Stimulated activated naive CD8-positive, alpha-beta T cell treated with anti-CD3 and anti-CD28 coated beads, Interleukin-15, Interleukin-2, amounts not matched to agents 100 ng/mL and 50 ng/mL, for 24 hours (primary cell): ENCODE measurements at regions not wholly inside any gene's neighbourhood (a gene's known extent, or its start where the extent isn't known, plus 50 kb on each side); places are given as distances from the start of the nearest gene placed in this dataset.

Experiments
- H3K27ac Mint-ChIP-seq: one replicate; pipeline ENCODE4 v1.8.0; 2021; ENCODE audit warnings: mild to moderate bottlenecking, mixed read lengths
- H3K27me3 Mint-ChIP-seq: one replicate; pipeline ENCODE4 v1.8.0; 2021; ENCODE audit warnings: mixed read lengths
- H3K36me3 Mint-ChIP-seq: one replicate; pipeline ENCODE4 v1.8.0; 2021; ENCODE audit warnings: low read depth, mixed read lengths
- H3K4me1 Mint-ChIP-seq: one replicate; pipeline ENCODE4 v1.8.0; 2021; ENCODE audit warnings: low read depth, mixed read lengths
- H3K4me3 Mint-ChIP-seq: one replicate; pipeline ENCODE4 v1.8.0; 2021; ENCODE audit warnings: mild to moderate bottlenecking, mixed read lengths
- H3K9me3 Mint-ChIP-seq: one replicate; pipeline ENCODE4 v1.8.0; 2021; ENCODE audit warnings: mixed read lengths

DNA sequence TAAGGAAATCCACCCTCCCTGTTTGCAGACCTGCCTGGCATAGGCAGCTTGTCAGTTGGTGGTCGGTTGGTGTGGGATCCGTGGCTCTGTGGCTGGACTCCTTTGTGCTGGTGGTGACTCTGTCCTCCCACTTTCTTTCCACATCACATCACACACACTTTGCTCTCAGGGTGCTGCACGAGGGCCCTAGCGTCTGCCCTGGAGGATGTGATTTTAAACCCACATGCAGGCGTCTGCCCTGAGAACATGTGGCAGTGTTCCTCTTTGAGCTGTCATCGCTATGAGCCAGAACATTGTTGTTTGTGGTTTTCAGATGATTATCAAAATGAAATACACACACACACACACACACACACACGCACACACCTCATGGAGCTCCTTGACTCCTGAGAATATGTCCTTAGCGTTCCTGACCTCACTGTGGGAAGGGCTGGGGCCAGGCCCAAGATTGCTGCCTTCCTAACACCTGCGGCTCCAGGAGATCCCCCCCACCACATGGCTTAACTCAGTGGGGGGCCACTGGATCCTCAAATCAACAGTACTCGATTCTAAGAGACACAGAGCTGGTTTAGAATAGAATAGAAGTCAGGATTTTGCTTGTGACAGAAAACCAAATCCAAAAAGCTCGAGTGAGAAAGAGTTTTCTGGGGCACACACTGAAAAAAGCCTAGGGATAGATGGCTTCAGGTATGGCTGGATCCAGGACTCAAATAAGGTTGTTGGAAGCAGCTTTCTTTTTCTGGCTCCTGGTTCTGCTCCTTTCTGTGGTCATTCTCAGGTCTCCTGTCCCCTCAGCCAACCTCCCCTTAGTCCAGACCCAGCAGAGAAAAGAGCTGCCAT, 54.8 kb downstream of the RTP5 start:
- Mint-ChIP-seq H3K9me3 (no peaks in the 10 kb centered on the region), H3K36me3 (no peaks in the 10 kb centered on the region), H3K4me3 (no peak overlapping the region), H3K27me3 (no peaks in the 10 kb centered on the region), H3K4me1 (peaks cover 10% of the 10 kb centered on the region), H3K27ac (no peak overlapping the region)

DNA sequence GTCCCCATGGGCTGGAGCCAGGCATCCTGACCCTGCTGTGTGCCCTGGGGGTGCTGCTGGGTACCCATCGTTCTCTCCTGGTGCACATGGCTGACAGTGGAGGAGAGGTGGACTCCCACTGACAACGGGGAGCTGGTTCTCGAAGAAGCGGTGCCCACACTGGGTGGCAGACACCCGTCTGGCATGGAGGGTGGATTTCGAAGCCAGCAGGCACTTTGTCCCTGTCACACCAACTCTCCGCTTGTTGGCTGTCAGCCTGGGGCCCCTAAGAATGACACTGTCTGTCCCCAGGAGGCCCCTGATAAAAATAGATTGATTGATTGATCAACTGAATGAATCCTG, 55.4 kb downstream of the RTP5 start:
- Mint-ChIP-seq H3K9me3 (no peaks in the 10 kb centered on the region), H3K27ac (no peak overlapping the region), H3K4me1 (peaks cover 10% of the 10 kb centered on the region), H3K4me3 (no peak overlapping the region), H3K27me3 (no peaks in the 10 kb centered on the region), H3K36me3 (no peaks in the 10 kb centered on the region)

DNA sequence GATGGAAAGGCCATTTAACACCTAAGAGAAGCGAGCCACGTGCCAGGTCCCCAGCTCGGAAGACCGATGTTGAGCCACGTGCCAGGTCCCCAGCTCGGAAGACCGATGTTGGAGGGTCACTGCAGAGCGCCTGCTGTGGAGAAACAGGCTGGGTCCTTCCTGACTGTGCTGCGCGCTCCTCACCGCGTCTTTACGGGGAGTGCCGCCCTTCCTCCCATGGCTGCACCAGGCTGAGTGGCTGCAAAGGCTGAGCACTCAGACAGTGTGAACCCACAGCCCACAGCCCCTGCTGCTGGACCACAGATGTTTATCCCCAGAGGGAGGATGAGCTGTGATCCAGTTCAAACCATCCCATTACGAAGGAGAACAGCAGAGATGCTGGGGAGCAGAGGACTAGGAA, 55.7 kb downstream of the RTP5 start:
- no peak overlapping the region for H3K27ac Mint-ChIP-seq
- peaks cover 10% of the 10 kb centered on the region for H3K4me1 Mint-ChIP-seq
- no peaks in the 10 kb centered on the region for H3K36me3 Mint-ChIP-seq
- no peaks in the 10 kb centered on the region for H3K27me3 Mint-ChIP-seq
- H3K4me3 Mint-ChIP-seq, result no peak overlapping the region
- no peaks in the 10 kb centered on the region for H3K9me3 Mint-ChIP-seq

DNA sequence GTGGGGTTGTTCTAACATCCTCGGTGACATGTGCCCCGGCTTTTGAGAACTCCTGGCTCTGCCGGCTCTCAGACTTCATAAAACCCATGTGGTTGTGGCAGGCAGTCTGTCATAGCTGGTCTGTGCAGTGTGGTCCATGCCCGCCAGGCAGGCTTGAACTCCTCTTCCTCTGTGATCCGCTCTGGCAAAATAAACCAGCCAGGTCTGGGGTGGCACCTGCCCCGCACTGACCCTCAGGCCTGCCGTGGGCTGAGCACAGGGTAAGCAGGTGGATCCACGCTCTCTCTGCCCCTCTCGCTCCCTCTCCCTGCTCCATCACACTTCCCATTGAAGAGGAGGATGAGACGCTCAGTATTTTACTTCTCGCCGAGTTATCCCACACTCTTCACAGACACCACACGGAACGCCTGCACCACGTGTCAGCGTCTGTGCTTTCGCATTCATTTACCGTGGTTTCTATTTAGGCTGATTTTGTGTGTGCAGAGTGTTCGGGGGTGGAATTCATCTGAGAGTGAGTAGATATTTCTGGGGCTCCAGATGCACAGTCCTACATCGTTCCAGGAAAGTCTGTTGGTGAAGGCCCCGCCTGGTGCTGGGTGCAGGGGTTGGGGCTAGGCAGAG, 56.4 kb downstream of the RTP5 start:
- Mint-ChIP-seq H3K27ac (no peak overlapping the region), H3K4me3 (no peak overlapping the region), H3K36me3 (no peaks in the 10 kb centered on the region), H3K9me3 (no peaks in the 10 kb centered on the region), H3K4me1 (peaks cover 10% of the 10 kb centered on the region), H3K27me3 (no peaks in the 10 kb centered on the region)

DNA sequence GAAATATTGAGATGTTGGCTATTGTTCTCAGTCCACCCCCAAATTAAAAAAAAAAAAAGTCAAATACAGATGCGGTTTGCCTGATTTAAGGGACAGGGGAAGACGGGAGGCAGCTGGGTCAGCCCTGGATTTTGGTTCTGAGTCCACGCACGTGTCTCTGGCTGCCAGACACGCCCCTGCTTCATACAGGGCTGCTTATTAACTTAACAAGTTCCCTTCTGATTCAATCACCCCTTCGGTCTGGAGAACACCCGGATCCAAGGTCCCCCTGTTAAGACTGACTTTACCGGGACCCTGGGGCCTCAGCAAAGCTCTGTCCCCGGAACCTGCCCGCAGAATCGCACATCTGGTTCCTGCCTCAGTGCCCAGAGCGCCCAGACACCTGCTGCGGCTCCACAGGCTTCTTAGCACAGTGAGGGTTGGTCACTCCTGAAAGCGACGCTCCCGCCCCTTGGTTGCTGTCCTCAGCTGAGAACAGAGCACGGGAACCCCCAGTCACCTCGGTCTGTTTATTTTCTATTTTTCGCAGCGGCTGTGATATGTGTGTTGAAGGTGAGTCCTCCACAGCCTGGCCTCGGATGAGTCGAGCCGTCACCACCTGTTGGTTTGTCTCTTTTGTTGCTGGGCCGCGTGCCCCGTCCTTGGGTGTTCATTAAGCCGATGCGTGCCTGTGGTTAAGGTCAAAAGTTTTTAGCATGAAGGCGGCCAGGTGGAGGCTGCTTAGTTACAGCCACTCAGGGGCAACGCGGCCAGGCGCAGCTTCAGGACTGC, 57.2 kb downstream of the RTP5 start:
- Mint-ChIP-seq H3K9me3 (no peaks in the 10 kb centered on the region), H3K36me3 (no peaks in the 10 kb centered on the region), H3K27ac (no peak overlapping the region), H3K4me3 (no peak overlapping the region), H3K4me1 (peaks cover 10% of the 10 kb centered on the region), H3K27me3 (no peaks in the 10 kb centered on the region)

DNA sequence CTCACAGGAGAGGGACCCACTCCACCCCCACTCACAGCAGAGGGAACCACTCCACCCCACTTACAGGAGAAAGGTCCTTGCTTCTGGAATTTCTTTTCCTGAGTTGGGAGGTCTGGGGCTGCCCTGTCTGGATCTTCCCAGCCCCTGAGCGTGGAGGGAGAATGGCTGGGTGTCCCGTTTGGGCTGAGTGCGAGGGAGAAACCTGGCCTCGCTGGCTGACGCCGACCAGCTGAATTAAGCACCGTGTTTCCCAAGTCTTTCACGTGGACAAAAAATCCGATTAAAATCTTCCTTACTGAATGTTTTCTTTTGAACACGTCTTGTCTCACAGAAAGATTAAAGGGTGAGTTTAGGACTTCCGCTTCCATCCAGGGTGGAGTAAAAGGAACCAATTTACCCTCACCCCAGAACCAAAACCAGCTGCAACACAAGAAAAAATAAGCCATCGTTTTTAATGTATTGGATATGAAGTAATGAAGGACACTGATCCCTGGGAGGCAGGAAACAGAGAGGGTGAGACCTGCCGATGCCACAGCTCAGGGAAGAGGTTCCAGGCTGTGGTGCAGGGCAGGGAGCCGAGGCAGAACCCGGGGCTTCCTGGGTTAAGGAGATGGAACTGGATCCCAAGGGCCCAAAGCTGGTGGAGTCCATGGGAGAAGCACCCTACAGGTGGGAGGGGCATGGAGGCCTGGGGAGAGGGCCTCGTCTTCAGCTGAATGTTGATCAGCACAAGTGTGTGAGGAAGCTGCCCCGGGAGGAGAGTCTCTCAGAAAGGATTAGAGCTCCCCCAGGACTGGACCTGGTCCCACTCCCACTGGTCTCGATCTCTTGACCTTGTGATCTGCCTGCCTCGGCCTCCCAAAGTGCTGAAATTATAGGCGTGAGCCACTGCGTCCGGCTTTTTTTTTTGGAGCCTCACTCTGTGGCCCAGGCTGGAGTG, 60.3 kb downstream of the RTP5 start:
- Mint-ChIP-seq H3K9me3 (no peaks in the 10 kb centered on the region), H3K36me3 (no peaks in the 10 kb centered on the region), H3K4me1 (no peaks in the 10 kb centered on the region), H3K27ac (no peak overlapping the region), H3K27me3 (no peaks in the 10 kb centered on the region), H3K4me3 (no peak overlapping the region)

DNA sequence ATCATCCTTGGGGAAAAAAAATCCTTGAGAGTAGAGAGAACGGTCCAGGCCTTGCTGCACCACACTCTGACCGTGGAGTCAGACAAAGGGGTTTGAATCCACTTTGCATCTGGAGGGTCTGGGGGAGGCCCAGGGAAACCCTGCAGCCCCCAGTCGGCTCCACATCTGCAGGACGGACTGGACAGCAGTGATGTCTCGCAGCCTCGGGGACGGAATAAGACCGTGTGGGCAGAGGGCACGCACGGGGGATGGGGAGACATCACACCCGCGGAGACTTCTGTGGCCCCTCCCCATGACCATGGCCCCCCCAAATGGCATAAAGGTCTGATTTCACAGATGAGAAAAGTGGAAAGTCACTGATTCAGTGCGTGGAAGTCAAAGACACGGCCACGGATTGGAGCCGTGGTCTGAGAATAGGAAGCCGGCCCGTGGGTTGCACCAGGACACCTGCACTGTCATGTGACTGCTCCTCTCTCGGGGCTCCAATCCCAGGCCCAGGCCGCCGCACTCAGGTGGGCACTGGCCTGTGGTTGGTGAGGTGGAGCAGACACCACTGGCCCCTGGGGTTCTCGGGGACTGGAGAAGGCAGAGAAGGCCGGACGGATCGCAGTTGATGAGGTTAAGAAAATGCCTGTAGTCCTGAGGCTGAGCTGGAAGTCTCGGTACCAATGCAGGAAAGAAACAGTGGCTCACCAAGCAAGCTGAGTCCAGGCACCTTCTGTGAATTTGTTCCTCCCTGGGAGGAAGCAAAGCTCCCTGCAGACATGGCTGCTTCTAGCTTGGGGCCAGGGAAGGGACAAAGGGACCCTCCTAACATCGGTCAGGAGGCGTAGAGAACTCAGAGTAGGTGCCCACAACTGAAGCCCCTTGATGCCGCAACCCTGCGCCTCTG, 61.8 kb downstream of the RTP5 start:
- Mint-ChIP-seq H3K4me1 (no peaks in the 10 kb centered on the region), H3K27ac (no peak overlapping the region), H3K27me3 (no peaks in the 10 kb centered on the region), H3K4me3 (no peak overlapping the region), H3K9me3 (no peaks in the 10 kb centered on the region), H3K36me3 (peaks cover 5% of the 10 kb centered on the region)

DNA sequence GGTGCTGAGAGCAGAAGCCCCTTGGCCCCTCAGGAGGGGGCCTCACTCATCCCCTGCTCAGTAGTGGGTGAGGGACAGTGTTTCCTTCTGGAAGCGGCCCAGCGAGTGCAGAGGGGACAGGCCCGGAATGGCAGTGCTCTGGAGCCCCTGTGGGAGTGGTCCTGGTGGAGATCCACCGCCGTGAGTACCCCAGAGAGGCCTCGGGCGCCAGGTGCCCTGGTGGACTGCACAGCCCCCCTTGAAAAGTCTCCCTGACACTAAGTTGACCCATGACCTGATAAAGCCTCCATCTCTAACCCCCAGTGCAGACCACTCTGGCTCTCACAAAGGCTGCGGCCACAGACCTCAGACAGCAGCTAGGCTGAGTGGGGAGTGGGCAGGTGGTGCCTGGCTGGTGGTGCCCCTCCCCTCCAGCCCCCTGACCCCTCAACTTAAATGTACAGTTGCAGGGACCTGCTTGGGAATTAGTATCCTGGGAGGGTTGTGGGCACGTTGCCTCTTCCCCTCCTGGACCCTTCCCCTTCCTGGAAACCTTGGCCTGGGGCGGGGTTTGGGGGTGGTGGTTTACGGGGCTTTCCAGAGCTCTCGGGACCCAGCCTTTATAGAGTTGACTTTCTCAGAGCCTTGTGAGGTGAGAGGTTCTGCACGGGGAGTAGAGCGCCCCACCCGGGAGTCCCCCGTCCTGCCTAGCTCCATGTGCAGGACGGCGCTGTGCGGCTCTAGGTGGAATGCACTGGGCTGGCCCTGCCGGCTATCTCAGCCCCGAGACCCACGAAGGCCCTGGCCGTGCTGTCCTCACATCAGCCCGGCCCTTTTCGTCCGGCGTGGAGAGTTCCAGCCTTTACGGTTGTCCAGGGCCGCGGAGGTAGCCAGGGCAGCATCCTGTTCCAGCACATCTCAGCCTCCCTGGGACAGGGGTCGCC, 62.7 kb downstream of the RTP5 start:
- peaks cover 5% of the 10 kb centered on the region for H3K36me3 Mint-ChIP-seq
- no peak overlapping the region for H3K4me3 Mint-ChIP-seq
- no peaks in the 10 kb centered on the region for H3K27me3 Mint-ChIP-seq
- H3K9me3 Mint-ChIP-seq, result no peaks in the 10 kb centered on the region
- H3K27ac Mint-ChIP-seq, result no peak overlapping the region
- no peaks in the 10 kb centered on the region for H3K4me1 Mint-ChIP-seq

DNA sequence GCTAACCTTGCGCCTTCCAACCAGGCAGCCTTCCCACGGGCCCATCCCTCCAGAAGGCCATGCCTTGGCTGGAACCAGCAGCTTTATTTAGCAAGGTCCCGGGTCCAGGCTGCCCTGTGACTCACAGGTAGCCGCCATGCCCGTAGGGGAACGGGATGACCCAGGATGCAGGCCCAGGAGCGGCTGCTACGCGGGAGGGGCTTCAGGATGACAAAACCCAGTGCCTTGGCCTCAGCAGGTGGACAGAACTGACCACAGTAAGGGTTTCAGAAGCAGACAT, 63.3 kb downstream of the RTP5 start:
- Mint-ChIP-seq H3K27ac (no peak overlapping the region), H3K4me1 (no peaks in the 10 kb centered on the region), H3K27me3 (no peaks in the 10 kb centered on the region), H3K9me3 (no peaks in the 10 kb centered on the region), H3K4me3 (no peak overlapping the region), H3K36me3 (peaks cover 5% of the 10 kb centered on the region)

DNA sequence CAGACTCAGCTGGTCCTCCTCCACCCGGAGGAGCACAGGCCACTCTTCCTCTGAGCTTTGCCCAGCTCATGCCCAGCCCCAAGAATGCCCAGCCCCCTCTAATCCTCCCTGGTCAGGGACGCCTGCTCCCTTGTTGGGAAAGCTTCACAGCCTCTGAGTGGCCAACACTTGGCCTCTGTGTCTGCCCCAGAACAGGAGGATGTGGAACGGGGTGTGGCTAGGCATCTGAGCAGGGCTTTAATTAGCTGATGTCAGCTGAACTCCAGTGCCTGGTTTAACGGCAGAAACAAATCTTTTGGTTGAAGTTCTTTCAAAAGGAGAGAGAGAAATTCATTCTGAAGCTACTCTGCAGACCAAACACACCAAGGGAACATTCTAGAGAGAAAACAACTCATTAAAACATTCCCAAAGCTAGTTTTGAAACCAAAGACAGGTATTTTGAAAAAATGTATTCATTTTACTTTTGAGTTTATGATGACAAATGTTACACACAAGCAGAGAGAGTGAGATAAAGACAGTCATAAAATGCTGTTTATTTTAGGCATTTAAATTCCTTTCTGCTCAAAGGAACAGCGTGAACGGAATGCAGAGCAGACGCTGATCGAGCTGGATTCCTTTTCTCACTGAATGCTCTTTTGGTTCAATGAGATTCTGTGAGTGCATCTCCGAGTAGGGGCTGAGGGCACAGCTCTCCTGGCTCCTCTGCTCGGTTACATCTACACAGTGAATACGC, 63.8 kb downstream of the RTP5 start:
- H3K4me3 Mint-ChIP-seq, result no peak overlapping the region
- H3K9me3 Mint-ChIP-seq, result no peaks in the 10 kb centered on the region
- H3K36me3 Mint-ChIP-seq, result peaks cover 5% of the 10 kb centered on the region
- no peaks in the 10 kb centered on the region for H3K27me3 Mint-ChIP-seq
- no peaks in the 10 kb centered on the region for H3K4me1 Mint-ChIP-seq
- no peak overlapping the region for H3K27ac Mint-ChIP-seq

DNA sequence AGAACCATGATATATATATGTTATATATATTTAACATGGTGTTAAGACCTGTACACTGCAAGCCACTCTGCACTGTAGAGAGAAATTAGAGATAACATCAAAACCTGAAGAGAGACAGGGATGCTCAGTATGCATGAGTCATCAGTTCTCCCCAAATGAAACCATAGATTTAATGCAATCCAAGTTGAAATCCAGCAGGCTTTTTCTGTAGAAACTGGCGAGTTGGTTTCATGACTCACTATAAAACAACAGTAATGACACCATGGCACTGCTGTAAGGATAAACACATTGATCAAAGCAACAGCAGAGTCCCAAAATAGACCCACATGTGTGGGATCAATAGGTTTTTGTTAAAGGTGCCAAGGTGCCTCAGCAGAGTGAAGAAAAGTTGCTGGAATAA, 65.8 kb downstream of the RTP5 start:
- Mint-ChIP-seq H3K27me3 (no peaks in the 10 kb centered on the region), H3K9me3 (peaks cover 3% of the 10 kb centered on the region), H3K4me3 (no peak overlapping the region), H3K4me1 (peaks cover 6% of the 10 kb centered on the region), H3K36me3 (peaks cover 8% of the 10 kb centered on the region), H3K27ac (no peak overlapping the region)

DNA sequence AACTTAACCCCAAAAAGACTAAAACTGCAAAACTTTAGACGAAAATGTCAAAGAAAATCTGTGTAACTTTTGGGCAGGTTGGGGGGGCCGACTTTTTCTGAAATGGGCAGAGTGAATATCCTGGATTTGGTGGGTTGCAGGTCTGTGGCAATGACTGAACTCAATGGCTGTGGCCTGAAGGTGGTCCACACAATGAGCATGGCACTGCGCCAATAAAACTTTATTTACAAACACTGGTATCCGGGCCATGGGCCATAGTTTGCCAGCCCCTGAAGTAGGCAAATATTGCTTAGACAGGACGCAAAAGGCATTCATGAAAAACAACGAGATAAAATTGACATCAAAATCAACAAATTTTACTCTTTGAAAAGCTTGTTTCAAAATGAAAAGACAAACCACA, 66.2 kb downstream of the RTP5 start:
- Mint-ChIP-seq H3K27me3 (no peaks in the 10 kb centered on the region), H3K4me1 (peaks cover 8% of the 10 kb centered on the region), H3K27ac (no peak overlapping the region), H3K4me3 (no peak overlapping the region), H3K36me3 (peaks cover 10% of the 10 kb centered on the region), H3K9me3 (peaks cover 7% of the 10 kb centered on the region)
